GM19455 (cell line): ENCODE measurements at regions not wholly inside any gene's neighbourhood (a gene's known extent, or its start where the extent isn't known, plus 50 kb on each side); places are given as distances from the start of the nearest gene placed in this dataset.
"Not testable (repeated sequence)": the region's sequence is repeated elsewhere in the genome, so short reads cannot be mapped to it uniquely, and the experiment has no call there.

ENCODE experiments used
- ATAC-seq: cut with Tn5 transposase; IDR thresholded peaks from one replicate; pipeline ENCODE4 v1.9.1; 2021; ENCODE audit not compliant: unreplicated experiment

DNA sequence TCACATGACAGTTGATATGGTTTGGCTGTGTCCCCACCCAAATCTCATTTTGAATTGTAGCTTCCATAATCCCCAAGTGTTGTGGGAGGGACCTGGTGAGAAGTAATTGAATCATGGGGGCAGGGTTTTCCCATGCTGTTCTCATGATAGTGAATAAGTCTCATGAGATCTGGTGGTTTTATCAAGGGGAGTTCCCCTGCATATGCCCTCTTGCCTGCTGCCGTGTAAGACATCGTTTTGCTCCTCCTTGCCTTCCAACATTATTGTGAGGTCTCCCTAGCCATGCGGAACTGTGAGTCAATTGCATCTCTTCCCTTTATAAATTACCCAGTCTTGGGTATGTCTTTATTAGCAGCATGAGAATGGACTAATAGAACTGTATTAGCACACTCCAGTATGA lies 382.4 kb upstream of the PODXL start:
- ATAC-seq = not testable (repeated sequence)

- ATAC-seq = no peak
These were observed 381.4 kb upstream of the PODXL start for GRCh38 chr7:131937868-131938267.

DNA sequence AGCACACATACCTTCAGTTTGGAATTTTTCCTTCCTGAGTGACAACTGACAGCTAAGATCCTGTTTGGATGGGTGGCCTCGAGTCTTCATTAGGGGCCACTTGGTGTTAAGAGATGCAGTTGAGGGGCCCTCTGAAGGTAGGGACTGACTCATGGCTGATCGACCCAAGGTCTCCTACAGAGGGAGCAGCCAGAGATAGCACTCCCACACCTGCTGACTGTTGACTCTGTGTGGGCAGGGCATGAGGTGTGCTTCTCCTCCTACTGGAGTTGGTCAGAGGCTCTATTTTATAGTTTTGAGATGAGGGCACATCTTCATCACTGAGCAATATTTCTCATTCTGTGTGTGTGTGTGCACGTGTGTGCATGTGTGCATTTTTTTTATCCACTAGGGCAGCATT lies 378.8 kb upstream of the PODXL start:
- ATAC-seq = no peak

DNA sequence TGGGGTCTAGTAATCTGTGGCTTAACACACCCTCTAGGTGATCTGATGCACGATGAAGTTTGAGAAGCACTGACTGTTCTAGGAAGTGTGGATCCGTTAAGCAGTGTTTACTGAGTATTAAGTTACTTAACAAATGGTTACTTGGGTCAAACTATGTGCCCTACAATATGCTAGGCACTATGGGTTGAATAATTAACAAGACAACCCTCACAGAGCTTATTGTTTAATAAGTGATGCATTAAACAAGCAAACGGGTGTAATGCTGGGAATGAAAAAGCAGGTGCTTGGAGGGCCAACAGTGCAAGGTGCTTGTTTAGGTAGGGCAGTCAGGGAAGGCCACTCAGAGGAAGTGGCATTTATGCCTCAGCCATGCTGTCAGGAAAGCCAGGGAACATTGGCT lies 378.0 kb upstream of the PODXL start:
- no peak for ATAC-seq

DNA sequence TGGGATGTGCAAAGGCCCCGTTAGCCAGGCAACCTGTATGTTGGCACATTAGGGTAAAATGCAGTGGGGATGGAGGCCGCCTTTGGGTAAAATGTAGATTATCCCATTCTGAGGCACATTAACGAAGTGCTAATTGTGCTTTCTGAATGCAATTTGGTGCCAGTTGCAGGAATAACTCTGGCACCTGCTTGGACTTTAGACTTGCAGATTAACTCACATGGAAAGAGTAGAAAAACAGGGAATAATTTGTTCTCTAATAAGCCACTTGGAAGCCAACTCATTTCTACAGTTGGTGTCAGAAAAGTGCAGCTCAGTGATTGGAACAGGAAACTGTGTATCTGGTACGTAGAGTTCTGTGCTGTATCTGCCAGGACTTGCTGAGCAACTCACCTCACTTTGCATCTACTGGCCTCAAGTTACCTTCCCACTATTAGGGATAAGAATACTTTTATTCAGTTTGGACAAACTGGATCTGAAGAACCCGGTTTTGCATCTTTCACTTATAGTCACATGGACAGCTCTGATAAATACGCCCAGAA lies 377.4 kb upstream of the PODXL start:
- no peak for ATAC-seq

GRCh38 chr7:131933219-131933618 lies 376.8 kb upstream of the PODXL start:
- not testable (repeated sequence) for ATAC-seq

GRCh38 chr7:131932271-131932670 lies 375.8 kb upstream of the PODXL start:
- ATAC-seq = no peak

GRCh38 chr7:131931370-131931769 lies 374.9 kb upstream of the PODXL start:
- no peak for ATAC-seq

DNA sequence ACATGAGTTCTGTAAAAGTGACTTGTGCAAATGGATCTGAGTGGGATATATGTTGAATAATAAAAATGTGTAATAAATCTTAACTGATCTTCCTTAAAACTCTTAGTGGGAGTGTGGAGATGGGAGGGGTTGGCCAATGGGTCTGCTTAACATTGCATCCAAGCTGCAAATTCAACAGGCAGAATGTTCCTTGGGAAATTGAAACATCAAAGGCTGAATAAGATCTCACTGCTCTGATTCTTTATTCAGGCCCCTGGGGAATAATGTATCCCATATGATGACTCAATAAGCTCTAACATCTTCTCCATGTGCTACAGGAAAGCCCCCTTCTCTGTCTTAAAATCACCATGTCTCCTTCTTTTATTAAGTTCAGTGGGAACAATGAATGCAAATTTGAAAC lies 373.2 kb upstream of the PODXL start:
- ATAC-seq = no peak

GRCh38 chr7:131927770-131928423 lies 371.5 kb upstream of the PODXL start:
- no peak for ATAC-seq

DNA sequence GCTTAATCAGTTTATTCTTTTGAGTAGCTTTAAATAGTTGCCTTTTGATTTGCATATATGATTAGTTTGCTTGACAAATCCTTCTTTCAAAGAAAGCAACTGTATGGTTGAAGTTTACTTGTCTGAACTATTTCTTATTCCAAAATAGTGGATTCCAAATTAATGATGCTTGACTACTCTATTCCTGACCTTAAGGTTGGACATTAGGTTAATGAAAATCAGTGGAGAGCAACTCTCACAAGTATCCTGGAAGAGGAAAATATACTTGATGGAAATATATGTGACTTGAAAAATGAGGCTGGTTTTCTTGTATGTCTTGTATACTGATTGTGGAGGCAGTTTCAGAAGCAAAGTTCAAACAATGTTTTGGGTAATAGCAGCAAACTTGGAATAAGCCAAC lies 369.2 kb upstream of the PODXL start:
- ATAC-seq = no peak

GRCh38 chr7:131924857-131925256 lies 368.4 kb upstream of the PODXL start:
- peak; percentile 57 for ATAC-seq

GRCh38 chr7:131922948-131923347 lies 366.5 kb upstream of the PODXL start:
- not testable (repeated sequence) for ATAC-seq

DNA sequence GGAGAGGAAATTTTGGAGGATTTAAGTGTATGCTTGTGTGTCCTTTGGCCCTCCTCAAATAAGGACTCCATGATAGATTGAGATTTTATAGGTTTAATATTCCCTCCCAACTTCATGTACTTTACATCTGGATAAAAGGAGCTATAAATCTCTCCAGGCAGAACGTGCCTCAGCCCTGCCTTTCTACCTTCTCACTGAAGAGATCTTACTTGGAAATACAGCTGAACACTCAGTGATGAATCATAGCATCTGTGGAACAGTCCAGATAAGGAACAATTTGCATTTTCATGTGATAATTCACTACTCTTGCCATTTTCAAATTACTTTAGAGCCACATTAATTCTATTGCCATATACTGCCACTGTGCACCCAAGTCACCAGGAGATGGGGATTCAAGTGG lies 364.6 kb upstream of the PODXL start:
- no peak for ATAC-seq

DNA sequence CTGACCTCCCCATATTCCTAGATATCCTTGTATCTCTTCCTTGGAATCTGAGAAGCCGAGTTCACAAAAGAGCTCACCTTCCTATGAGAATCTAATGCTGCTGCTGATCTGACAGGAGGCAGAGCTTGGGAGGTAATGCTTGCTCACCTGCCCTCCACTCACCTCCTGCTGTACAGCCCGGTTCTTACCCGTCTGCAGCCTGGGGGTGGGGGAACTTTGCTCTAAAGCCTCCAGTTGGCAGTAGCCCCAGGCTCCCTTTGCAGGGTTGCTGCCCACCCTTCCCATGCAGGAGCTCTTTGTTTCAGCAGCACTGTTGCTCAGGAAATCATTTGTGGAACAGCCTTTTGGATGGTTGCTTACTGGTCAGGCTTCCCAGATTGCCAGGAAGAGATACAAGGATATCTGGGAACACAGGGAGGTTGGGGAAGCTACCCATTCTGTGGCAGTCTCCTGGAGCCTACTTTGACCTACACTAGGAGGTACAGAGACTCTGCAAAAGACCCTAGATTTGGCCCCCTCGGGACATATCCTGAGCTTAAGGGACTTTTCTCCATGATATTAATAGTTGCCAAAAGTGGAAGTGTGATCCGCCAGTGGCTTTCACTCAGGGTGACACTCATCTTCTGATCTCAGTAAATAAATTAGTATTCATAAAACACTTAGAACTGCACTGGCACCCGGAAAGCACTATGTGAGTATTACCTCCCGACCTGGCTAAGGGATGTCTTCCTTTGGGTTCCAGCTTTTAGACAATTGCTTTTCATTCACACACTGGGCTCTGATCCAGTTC lies 363.7 kb upstream of the PODXL start:
- ATAC-seq = peak; percentile 59

GRCh38 chr7:131911112-131911511 lies 354.7 kb upstream of the PODXL start:
- no peak for ATAC-seq

DNA sequence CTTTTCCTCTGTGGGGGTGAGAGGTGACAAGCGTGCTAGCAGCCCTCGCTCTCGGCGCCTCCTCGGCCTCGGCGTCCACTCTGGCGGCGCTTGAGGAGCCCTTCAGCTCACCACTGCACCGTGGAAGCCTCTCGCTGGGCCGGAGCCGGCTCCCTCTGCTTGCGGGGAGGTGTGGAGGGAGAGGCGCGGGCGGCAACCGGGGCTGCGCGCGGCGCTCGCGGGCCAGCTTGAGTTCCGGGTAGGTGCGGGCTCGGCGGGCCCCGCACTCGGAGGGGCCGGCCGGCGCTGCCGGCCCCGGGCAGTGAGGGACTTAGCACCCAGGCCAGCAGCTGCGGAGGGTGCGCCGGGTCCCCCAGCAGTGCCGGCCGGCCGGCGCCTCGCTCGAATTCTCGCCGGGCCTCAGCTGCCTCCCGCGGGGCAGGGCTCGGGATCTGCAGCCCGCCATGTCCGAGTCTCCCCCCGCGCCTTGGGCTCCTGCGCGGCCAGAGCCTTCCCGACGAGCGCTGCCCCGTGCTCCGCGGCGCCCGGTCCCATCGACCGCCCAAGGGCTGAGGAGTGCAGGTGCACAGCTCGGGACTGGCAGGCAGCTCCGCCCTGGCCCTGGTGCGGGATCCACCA lies 352.8 kb upstream of the PODXL start:
- no peak for ATAC-seq

GRCh38 chr7:131908714-131909113 lies 352.3 kb upstream of the PODXL start:
- ATAC-seq = no peak

DNA sequence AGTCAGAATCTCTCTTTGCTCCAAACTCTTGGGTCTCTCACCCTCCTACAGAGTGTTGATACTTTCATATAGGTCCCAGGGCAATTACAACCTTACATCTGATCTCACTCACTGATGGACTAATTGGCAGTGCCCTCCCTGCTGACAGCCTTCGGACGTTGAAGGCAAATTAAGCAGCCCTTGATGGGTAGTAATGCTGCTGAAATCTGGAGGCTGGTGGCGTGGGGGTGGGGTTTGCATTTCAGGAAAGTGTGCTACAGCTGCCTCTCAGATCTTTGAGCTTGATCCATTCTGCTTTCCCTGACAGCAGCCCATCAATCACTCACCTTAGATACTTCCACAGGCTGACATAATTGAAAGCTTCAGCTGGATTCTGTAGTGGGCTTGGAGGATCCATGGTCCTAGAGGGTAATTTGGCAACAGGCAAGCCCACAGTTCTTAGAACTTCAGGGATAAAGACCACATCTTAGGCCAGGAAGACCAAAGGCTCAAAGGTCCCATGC lies 349.1 kb upstream of the PODXL start:
- ATAC-seq = no peak

GRCh38 chr7:131904760-131905327 lies 348.4 kb upstream of the PODXL start:
- no peak for ATAC-seq

DNA sequence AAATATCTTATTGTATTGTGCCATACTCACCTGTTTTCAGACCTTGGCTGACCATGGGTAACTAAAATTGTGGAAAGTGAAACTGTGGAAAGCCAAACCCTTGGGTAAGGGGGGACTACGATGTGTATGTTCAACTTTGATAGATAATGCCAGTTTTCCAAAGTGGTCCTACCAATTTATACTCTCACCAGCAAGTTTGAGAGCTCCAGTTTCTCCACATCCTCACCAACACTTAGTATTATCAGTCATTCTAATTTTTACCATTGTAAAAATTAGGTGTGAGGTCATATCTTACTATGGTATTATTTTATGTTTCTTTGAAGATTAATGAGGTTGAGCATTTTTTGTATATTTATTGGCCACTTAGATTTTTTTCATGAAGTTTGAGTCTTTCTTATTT lies 346.9 kb upstream of the PODXL start:
- ATAC-seq = no peak
